ENCODE measurements at regions not wholly inside any gene's neighbourhood (a gene's known extent, or its start where the extent isn't known, plus 50 kb on each side); places are given as distances from the start of the nearest gene placed in this dataset.

GRCh38 chr12:42981379-42981778 is 391.8 kb upstream of the PRICKLE1 start:
- no peak for DNase-seq (ENCODE audit: low spot score)
- no peak overlapping the region for H3K27ac ChIP-seq (ENCODE audit: poor library complexity, severe bottlenecking)
- no peak for TF ChIP-seq CTCF (IDR thresholded peaks at IDR 0.05; ENCODE audit: poor library complexity, severe bottlenecking)
- H3K27me3 ChIP-seq (ENCODE audit: insufficient read depth, poor library complexity, severe bottlenecking) = no peaks in the 10 kb centered on the region
- H3K36me3 ChIP-seq (ENCODE audit: low read depth) = no peaks in the 10 kb centered on the region
- no peaks in the 10 kb centered on the region for H3K4me1 ChIP-seq (ENCODE audit: insufficient read depth, poor library complexity, severe bottlenecking)
- H3K9me3 ChIP-seq (ENCODE audit: severe bottlenecking) = no peaks in the 10 kb centered on the region
- H3K4me3 ChIP-seq (ENCODE audit: severe bottlenecking) = no peak overlapping the region
- no peak for ATAC-seq (ENCODE audit: low read depth)

DNA sequence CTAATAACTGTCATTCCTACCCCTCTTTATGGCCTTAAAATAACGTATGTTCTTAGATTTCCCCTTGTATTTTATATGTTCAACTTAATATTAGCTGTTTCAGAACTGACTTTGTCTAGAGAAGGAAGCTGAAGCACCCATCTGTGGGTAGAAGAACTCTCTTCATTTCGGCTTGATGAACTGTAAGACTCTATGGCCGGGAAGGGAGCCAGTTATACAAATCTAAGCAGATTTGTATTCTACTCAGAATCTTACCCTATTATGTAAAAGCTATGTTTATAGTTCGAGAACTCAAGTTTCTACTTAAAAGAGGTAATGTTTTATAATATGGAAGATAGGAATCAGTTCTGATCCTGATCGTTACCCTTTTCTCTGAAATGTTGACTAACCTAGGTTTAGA is 390.9 kb upstream of the PRICKLE1 start:
- Histone ChIP-seq H3K36me3 (ENCODE audit: low read depth) (no peaks in the 10 kb centered on the region), H3K4me1 (ENCODE audit: insufficient read depth, poor library complexity, severe bottlenecking) (no peaks in the 10 kb centered on the region), H3K27ac (ENCODE audit: poor library complexity, severe bottlenecking) (no peak overlapping the region), H3K4me3 (ENCODE audit: severe bottlenecking) (no peak overlapping the region), H3K9me3 (ENCODE audit: severe bottlenecking) (no peaks in the 10 kb centered on the region), H3K27me3 (ENCODE audit: insufficient read depth, poor library complexity, severe bottlenecking) (no peaks in the 10 kb centered on the region)
- ATAC-seq (ENCODE audit: low read depth) (no peak), DNase-seq (ENCODE audit: low spot score) (no peak)
- no peak for TF ChIP-seq CTCF (IDR thresholded peaks at IDR 0.05; ENCODE audit: poor library complexity, severe bottlenecking)

- no peak for ATAC-seq (ENCODE audit: low read depth)
- DNase-seq (ENCODE audit: low spot score) = no peak
- Histone ChIP-seq H3K4me1 (ENCODE audit: insufficient read depth, poor library complexity, severe bottlenecking) (no peaks in the 10 kb centered on the region), H3K4me3 (ENCODE audit: severe bottlenecking) (no peak overlapping the region), H3K27me3 (ENCODE audit: insufficient read depth, poor library complexity, severe bottlenecking) (no peaks in the 10 kb centered on the region), H3K9me3 (ENCODE audit: severe bottlenecking) (no peaks in the 10 kb centered on the region), H3K36me3 (ENCODE audit: low read depth) (no peaks in the 10 kb centered on the region), H3K27ac (ENCODE audit: poor library complexity, severe bottlenecking) (no peak overlapping the region)
- TF ChIP-seq CTCF (IDR thresholded peaks at IDR 0.05; ENCODE audit: poor library complexity, severe bottlenecking) = no peak
Measured at GRCh38 chr12:42979746-42980145, 390.2 kb upstream of the PRICKLE1 start.

DNA sequence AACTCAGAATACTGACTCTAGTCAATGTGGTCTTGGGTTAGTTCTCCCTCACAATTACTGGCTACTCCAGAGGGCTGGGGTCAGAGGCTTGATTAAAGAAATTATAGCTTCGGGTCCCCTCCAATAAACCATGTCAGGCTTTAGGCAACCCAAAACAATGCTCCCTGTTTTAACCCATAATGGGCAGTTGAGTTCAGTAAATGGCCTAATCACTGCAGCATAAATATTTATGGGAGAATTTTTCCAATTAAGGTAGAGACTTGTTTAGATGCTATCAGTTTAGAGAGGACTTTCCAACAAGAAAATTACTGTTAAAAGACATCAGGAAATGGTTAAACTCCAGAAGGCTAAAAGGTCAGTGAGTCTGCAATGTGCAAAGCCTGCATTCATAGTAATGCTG is 389.2 kb upstream of the PRICKLE1 start:
- Histone ChIP-seq H3K4me3 (ENCODE audit: severe bottlenecking) (no peak overlapping the region), H3K36me3 (ENCODE audit: low read depth) (no peaks in the 10 kb centered on the region), H3K27me3 (ENCODE audit: insufficient read depth, poor library complexity, severe bottlenecking) (no peaks in the 10 kb centered on the region), H3K4me1 (ENCODE audit: insufficient read depth, poor library complexity, severe bottlenecking) (no peaks in the 10 kb centered on the region), H3K27ac (ENCODE audit: poor library complexity, severe bottlenecking) (no peak overlapping the region), H3K9me3 (ENCODE audit: severe bottlenecking) (no peaks in the 10 kb centered on the region)
- no peak for ATAC-seq (ENCODE audit: low read depth)
- TF ChIP-seq CTCF (IDR thresholded peaks at IDR 0.05; ENCODE audit: poor library complexity, severe bottlenecking) = no peak
- no peak for DNase-seq (ENCODE audit: low spot score)

- no peaks in the 10 kb centered on the region for H3K9me3 ChIP-seq (ENCODE audit: severe bottlenecking)
- no peak for TF ChIP-seq CTCF (IDR thresholded peaks at IDR 0.05; ENCODE audit: poor library complexity, severe bottlenecking)
- ATAC-seq (ENCODE audit: low read depth) = no peak
- H3K4me1 ChIP-seq (ENCODE audit: insufficient read depth, poor library complexity, severe bottlenecking) = no peaks in the 10 kb centered on the region
- no peaks in the 10 kb centered on the region for H3K36me3 ChIP-seq (ENCODE audit: low read depth)
- H3K4me3 ChIP-seq (ENCODE audit: severe bottlenecking) = no peak overlapping the region
- no peak for DNase-seq (ENCODE audit: low spot score)
- H3K27ac ChIP-seq (ENCODE audit: poor library complexity, severe bottlenecking) = no peak overlapping the region
- H3K27me3 ChIP-seq (ENCODE audit: insufficient read depth, poor library complexity, severe bottlenecking) = no peaks in the 10 kb centered on the region
Measured at GRCh38 chr12:42977451-42978230, 388.1 kb upstream of the PRICKLE1 start.
